ENCODE measurements at regions not wholly inside any gene's neighbourhood (a gene's known extent, or its start where the extent isn't known, plus 50 kb on each side); places are given as distances from the start of the nearest gene placed in this dataset.

GRCh38 chr2:225137971-225138370 lies 95.7 kb upstream of the DOCK10 start:
- H2BK20ac ChIP-seq (ENCODE audit: low read depth, low read length, poor library complexity, severe bottlenecking), result no peak overlapping the region
- H3K9me3 Mint-ChIP-seq, result no peaks in the 10 kb centered on the region
- H3K23ac ChIP-seq (ENCODE audit: insufficient read length, low read depth, low read length), result no peak overlapping the region
- H3K4me3 Mint-ChIP-seq, result no peak overlapping the region
- H2AFZ ChIP-seq (ENCODE audit: low read length), result no peak overlapping the region
- H3K4me1 Mint-ChIP-seq, result no peaks in the 10 kb centered on the region
- H3K27me3 ChIP-seq (ENCODE audit: insufficient read depth, low read length), result no peaks in the 10 kb centered on the region
- no peak overlapping the region for H2AK5ac ChIP-seq (ENCODE audit: insufficient read length, low read length)
- H3K79me2 ChIP-seq (ENCODE audit: insufficient read depth, low read length), result no peaks in the 10 kb centered on the region
- H3T11ph ChIP-seq (ENCODE audit: low read length), result no peak overlapping the region
- no peak overlapping the region for H2BK120ac ChIP-seq (ENCODE audit: low read depth, low read length, poor library complexity, severe bottlenecking)
- H3K27ac ChIP-seq (ENCODE audit: insufficient read length, low read depth, low read length), result no peak overlapping the region
- H2BK12ac ChIP-seq (ENCODE audit: insufficient read length, low read depth, low read length), result no peak overlapping the region
- H3K14ac ChIP-seq (ENCODE audit: insufficient read depth, low read length), result no peak overlapping the region
- DNase-seq, result no peak
- H3K9ac ChIP-seq (ENCODE audit: extremely low read depth, insufficient read length, low read length), result no peak overlapping the region
- no peaks in the 10 kb centered on the region for H3K9me3 ChIP-seq (ENCODE audit: control insufficient read depth, low read depth, low read length)
- no CpG with 5 or more reads among the region's 2 CpGs for WGBS (ENCODE audit: extremely low coverage, insufficient read length, low lambda C conversion rate)
- no peak overlapping the region for H2BK5ac ChIP-seq (ENCODE audit: insufficient read length, low read length)
- H3K4me1 ChIP-seq (ENCODE audit: insufficient read depth, low read length), result no peaks in the 10 kb centered on the region
- H3K23me2 ChIP-seq (ENCODE audit: insufficient read length, low read depth, low read length, poor library complexity, severe bottlenecking), result no peaks in the 10 kb centered on the region
- no peak overlapping the region for H4K91ac ChIP-seq (ENCODE audit: insufficient read length, low read depth, low read length)
- no peak overlapping the region for H4K5ac ChIP-seq (ENCODE audit: insufficient read length, low read depth, low read length)
- no peak for TF ChIP-seq CTCF (conservative IDR thresholded peaks at IDR 0.05)
- no peaks in the 10 kb centered on the region for H3K79me1 ChIP-seq (ENCODE audit: insufficient read depth, low read depth, low read length, poor library complexity, severe bottlenecking)
- H3K4me2 ChIP-seq (ENCODE audit: insufficient read depth, insufficient read length, low read length), result no peak overlapping the region
- H3K56ac ChIP-seq (ENCODE audit: insufficient read length, low read depth, low read length), result no peak overlapping the region
- peak overlapping the region in 1 of 3 experiments; percentile 1; a peak in 1 of 7 replicates for H3K27ac Mint-ChIP-seq
- no peaks in the 10 kb centered on the region for H3K36me3 Mint-ChIP-seq (ENCODE audit: insufficient read depth in 1 of 3, low read depth in 3 of 3)
- no peaks in the 10 kb centered on the region for H4K20me1 ChIP-seq (ENCODE audit: control insufficient read depth, insufficient read depth, insufficient read length)
- no peak overlapping the region for H2BK15ac ChIP-seq (ENCODE audit: low read depth, low read length)
- H3K18ac ChIP-seq (ENCODE audit: insufficient read length, low read depth, low read length), result no peak overlapping the region
- no peak overlapping the region for H3K4ac ChIP-seq (ENCODE audit: low read depth, low read length)
- H3K27me3 Mint-ChIP-seq (ENCODE audit: low read depth), result no peaks in the 10 kb centered on the region
- H4K8ac ChIP-seq (replicated peaks; ENCODE audit: insufficient read length, low read depth, low read length), result no peak overlapping the region
